AG09319 (cell line): ENCODE measurements at regions not wholly inside any gene's neighbourhood (a gene's known extent, or its start where the extent isn't known, plus 50 kb on each side); places are given as distances from the start of the nearest gene placed in this dataset.

Experiments
- DNase-seq: peaks from one replicate; pipeline ENCODE4 v3.0.0-alpha.2; 2010; ENCODE audit warnings: low read depth; ENCODE audit errors: extremely low read depth
- TF ChIP-seq, protein P1 (sequence below): IDR thresholded peaks from 2 replicates; pipeline ENCODE4 v1.5.1; 2011; ENCODE audit warnings: low read depth, mild to moderate bottlenecking, inconsistent platforms, low read length, moderate library complexity

DNA sequence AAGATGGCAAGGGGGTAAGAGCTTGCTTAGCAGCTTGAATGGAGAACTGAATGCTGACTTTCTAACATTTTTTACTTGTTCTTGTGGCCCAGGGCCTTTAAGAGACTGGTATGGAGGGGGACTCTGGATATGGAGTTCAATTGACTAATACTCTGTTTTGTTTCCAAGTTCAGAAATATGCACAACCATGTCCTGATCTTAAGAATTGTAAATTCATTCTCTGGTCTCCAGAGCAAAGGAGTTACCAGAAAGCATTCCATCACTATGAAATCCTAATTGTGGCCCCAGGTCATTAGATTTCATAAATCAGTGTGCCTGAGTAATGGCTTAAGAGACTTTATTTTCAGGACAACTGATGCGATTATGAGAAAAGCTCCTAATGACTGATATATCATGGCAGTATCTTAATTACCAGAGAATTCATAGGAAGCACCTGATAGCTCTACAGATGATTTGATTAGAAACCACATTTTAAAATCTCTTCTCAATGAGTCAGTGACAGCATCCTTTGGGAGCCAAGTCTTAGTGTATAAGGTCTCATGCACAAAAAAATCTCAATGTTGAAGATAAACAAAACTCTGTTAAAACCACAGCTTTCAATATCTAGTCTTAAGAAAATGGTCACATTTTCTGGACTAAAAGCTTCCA lies 613.6 kb upstream of the KLF4 start:
- TF ChIP-seq, protein P1, sequence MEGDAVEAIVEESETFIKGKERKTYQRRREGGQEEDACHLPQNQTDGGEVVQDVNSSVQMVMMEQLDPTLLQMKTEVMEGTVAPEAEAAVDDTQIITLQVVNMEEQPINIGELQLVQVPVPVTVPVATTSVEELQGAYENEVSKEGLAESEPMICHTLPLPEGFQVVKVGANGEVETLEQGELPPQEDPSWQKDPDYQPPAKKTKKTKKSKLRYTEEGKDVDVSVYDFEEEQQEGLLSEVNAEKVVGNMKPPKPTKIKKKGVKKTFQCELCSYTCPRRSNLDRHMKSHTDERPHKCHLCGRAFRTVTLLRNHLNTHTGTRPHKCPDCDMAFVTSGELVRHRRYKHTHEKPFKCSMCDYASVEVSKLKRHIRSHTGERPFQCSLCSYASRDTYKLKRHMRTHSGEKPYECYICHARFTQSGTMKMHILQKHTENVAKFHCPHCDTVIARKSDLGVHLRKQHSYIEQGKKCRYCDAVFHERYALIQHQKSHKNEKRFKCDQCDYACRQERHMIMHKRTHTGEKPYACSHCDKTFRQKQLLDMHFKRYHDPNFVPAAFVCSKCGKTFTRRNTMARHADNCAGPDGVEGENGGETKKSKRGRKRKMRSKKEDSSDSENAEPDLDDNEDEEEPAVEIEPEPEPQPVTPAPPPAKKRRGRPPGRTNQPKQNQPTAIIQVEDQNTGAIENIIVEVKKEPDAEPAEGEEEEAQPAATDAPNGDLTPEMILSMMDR: no peak
- no peak for DNase-seq

DNA sequence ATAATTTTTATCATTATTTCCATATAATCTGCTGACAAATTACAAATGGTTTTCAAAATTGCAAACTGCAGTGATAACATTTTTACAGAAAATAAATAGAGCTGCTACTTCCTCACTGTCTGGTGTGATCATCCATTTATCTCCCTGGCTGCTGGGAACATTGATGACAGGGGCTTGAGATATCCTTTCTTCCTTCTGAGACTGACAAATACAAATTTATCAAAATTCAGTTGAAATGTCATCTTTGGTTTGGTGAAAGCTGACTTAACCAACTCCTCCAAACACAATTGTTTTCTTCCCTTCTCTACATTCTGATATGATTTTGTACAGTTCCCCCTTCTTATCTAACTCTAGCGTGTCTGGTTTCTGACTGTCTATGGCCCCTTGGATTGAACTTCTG lies 611.8 kb upstream of the KLF4 start:
- no peak for DNase-seq
- TF ChIP-seq, protein P1: no peak

DNA sequence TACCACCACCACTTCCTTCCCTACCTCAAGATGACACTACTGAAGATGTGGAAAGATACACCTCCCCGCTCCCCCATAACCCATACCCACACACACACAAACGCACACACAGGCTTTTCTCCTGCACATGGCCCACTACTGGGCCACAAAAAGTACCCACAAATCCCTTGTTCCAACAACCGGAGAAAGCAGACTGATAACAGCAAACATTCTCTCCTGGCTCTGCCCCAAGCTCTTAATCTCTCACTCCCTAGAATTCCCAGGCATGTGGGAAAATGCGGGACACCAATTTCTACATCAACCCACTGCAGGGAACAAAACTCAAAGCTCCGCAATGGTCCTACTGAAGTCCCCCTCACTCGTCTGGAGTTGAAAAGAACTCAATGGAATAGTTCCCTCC lies 611.0 kb upstream of the KLF4 start:
- DNase-seq: no peak
- TF ChIP-seq, protein P1: no peak

DNA sequence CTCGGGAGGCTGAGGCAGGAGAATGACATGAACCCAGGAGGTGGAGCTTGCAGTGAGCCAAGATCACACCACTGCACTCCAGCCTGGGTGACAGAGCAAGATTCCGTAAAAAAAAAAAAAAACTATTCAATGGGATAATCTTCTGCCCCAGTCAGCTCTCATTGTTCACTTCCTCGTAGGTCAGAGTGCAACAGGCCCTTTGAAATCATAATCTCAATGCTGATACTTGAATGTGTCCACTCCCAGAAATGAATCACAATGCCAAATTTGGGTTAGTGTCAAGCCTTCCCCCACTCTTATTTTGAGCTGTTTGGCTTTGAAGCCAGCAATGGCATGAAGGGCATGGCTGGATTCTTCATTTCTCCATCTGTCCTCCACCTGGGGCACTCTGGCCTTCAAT lies 610.3 kb upstream of the KLF4 start:
- no peak for DNase-seq
- TF ChIP-seq, protein P1: no peak

DNA sequence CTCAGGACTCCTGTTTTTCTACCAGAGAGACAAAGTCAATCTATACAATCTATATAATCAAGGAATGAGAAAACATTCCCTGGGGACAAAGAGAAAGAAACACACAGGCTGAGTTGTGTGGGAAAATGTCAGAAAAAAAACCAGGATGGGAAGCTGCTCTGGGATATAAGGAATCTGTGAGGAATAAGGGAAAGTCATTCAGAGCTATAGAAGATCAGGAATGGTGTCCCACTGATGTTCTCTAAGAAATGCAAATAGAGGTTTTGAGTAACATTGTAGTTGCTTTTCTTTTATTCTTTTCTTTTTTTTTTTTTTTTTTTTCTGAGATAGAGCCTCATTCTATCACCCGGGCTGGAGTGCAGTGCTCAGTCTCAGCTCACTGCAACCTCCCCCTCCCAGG lies 605.9 kb upstream of the KLF4 start:
- TF ChIP-seq, protein P1: no peak
- DNase-seq: no peak

DNA sequence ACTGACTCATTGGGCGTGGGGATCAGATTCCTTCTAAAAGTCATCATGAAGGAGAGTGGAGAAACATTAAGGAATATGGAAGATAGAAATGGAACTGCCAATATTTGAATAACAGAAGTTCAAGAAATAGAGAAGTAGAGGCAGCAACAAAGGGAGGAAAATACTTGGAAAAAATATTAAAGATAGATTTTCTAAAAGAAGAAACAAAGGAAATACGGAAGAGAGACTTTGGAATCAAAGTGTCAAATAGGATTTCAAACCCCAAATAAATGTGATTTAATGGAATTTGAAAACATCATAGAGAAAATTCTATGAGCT lies 605.1 kb upstream of the KLF4 start:
- DNase-seq: no peak
- TF ChIP-seq, protein P1: no peak

DNA sequence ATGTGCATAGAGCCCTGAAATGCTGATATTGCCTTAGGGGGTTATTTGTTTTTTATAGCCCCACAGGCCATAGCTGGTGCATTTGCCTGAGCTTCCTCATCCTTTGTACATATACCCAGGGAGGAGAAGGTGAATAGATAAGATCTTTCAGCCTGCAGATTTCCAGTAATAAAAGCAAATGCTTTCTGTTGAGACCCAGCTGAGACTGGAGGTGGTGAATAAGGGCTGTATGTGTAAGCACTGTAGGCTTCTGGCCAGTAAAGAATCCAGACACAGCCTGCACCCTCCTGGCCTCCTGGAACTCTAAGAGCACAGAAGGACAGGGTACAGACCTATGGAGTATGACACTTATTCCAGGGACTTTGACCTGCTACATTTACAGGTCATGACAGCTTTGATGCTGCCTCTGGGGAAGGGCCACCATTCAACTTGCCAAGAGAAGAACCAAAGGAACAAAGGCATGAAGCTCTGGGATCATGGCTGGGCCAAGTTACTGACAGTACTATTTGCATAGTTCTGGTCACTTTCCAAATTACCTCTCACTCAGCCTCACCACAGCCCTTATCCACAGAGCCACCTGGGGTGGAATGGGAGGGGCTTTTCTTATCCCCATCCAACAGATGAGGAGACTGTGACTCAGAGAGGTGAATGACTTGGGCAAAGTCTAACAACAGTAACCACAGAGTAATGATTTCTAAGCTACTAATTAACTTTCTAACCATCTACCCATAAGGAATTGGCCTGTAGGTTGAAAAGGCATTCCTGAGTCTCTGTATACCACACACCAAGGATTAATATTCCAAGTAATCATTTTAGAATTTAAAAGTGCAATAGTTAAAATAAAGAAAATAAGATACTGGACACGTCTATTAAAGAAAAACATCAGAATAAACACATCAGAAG lies 604.5 kb upstream of the KLF4 start:
- TF ChIP-seq, protein P1: no peak
- DNase-seq: no peak
